SK-N-SH treated with all-trans-retinoic acid at 6 μM for 48 hours (cell line): ENCODE measurements at regions not wholly inside any gene's neighbourhood (a gene's known extent, or its start where the extent isn't known, plus 50 kb on each side); places are given as distances from the start of the nearest gene placed in this dataset.

Source experiments
- BACH2 ChIP-seq: fragments of 250-450 bp; sonication (Bioruptor Pico); IDR thresholded peaks from 2 replicates; pipeline ENCODE4 v1.9.0; 2021; ENCODE audit warnings: mild to moderate bottlenecking, borderline replicate concordance
- ESRRG ChIP-seq: fragments of 250-450 bp; sonication (Bioruptor Pico); IDR thresholded peaks from 2 replicates; pipeline ENCODE4 v1.6.1; 2021; ENCODE audit warnings: mild to moderate bottlenecking
- GLIS3 ChIP-seq: fragments of 250-450 bp; sonication (Bioruptor Pico); IDR thresholded peaks from 2 replicates; pipeline ENCODE4 v1.5.0; 2020; ENCODE audit warnings: mild to moderate bottlenecking, moderate library complexity
- ISL1 ChIP-seq: fragments of 250-450 bp; sonication (Bioruptor Pico); IDR thresholded peaks from 2 replicates; pipeline ENCODE4 v2.1.2; 2022; ENCODE audit warnings: mild to moderate bottlenecking, moderate library complexity
- OSR1 ChIP-seq: fragments of 250-450 bp; sonication (Bioruptor Pico); IDR thresholded peaks from 2 replicates; pipeline ENCODE4 v1.8.0; 2022; ENCODE audit warnings: moderate library complexity, mild to moderate bottlenecking, inconsistent platforms
- PATZ1 ChIP-seq: fragments of 250-450 bp; sonication (Bioruptor Pico); IDR thresholded peaks from 2 replicates; pipeline ENCODE4 v1.8.0; 2020; ENCODE audit warnings: mild to moderate bottlenecking, moderate library complexity, borderline replicate concordance
- POU6F1 ChIP-seq: fragments of 250-450 bp; sonication (Bioruptor Pico); IDR thresholded peaks from 2 replicates; pipeline ENCODE4 v1.8.0; 2021; ENCODE audit warnings: low read depth, mild to moderate bottlenecking, moderate library complexity, borderline replicate concordance
- RARB ChIP-seq: fragments of 250-450 bp; sonication (Bioruptor Pico); IDR thresholded peaks from 2 replicates; pipeline ENCODE4 v1.8.0; 2021; ENCODE audit warnings: mild to moderate bottlenecking, moderate library complexity
- ZFP30 ChIP-seq: fragments of 450-650 bp; formaldehyde crosslinking; IDR thresholded peaks from 2 replicates; pipeline ENCODE4 v1.5.0; 2022; ENCODE audit warnings: mild to moderate bottlenecking, moderate library complexity
- ZNF565 ChIP-seq: fragments of 450-650 bp; formaldehyde crosslinking; conservative IDR thresholded peaks from 2 replicates; pipeline ENCODE4 v1.5.0; 2020; ENCODE audit warnings: low read depth, mild to moderate bottlenecking, moderate library complexity

GRCh38 chr10:130740166-130740565 lies 571.4 kb downstream of the TCERG1L start:
- TF ChIP-seq POU6F1 (no peak), ESRRG (CRISPR knock-in tag) (no peak), RARB (CRISPR knock-in tag) (no peak), ZFP30 (CRISPR knock-in tag) (no peak), BACH2 (CRISPR knock-in tag) (no peak), ISL1 (CRISPR knock-in tag) (no peak), ZNF565 (CRISPR knock-in tag) (no peak), PATZ1 (CRISPR knock-in tag) (no peak), GLIS3 (CRISPR knock-in tag) (no peak), OSR1 (CRISPR knock-in tag) (no peak)
